ENCODE measurements at regions not wholly inside any gene's neighbourhood (a gene's known extent, or its start where the extent isn't known, plus 50 kb on each side); places are given as distances from the start of the nearest gene placed in this dataset.

DNA sequence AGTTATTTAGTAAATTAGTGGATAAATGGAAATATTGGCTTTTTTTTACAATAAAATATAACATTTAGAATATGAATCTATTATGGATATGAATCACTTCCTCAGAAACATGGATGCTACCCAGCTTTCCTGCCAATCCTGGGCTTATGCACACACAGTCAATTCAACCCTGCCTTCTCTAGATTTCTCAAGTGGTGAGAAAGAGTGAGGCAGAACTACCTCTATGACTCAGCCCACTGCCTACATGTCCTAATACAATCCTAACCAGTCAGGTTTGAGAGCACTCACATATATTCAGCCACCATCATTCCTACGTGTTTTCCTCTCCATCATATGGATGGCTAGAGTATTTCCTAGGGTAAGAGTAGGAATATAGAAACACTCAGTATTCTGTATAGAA is 91.1 kb upstream of the ANKRD50 start:
- POLR2A ChIA-PET = no interaction called here
- no peak overlapping the region for H3K4me2 ChIP-seq (ENCODE audit: insufficient read depth, low read length)
- dilution Hi-C loops (cut with MboI; ENCODE audit: extremely low pct_ligation_motif_present, low sequenced_read_pairs) (no loop called here), intact Hi-C loops (cut with micrococcal nuclease) (loop anchor here (10.0 kb wide), 1 partner anchor 431 kb away; no protein-coding TSS in a partner anchor)
- H3K9me3 ChIP-seq (replicated peaks; ENCODE audit: control insufficient read depth, insufficient read depth, low read length) = no peaks in the 10 kb centered on the region
- no peaks in the 10 kb centered on the region for H4K20me1 ChIP-seq (replicated peaks; ENCODE audit: control insufficient read depth, extremely low read depth, insufficient read depth, low read length)
- FAIRE-seq = peak; percentile 12
- H2AFZ ChIP-seq (ENCODE audit: low read depth, low read length) = no peak overlapping the region
- peak; percentile 59 for DNase-seq (ENCODE audit: low read depth, low spot score)
- H3K27me3 ChIP-seq (ENCODE audit: control insufficient read depth in 2 of 2, insufficient read depth in 2 of 2, low read length in 2 of 2) = no peaks in the 10 kb centered on the region
- no peaks in the 10 kb centered on the region for H3K36me3 ChIP-seq (ENCODE audit: control insufficient read depth in 2 of 2, extremely low read depth in 1 of 2, insufficient read depth in 2 of 2, low read length in 2 of 2)
- H3K27ac ChIP-seq (ENCODE audit: insufficient read depth, low read depth, low read length) = no peak overlapping the region
- H3K9ac ChIP-seq (replicated peaks; ENCODE audit: extremely low read depth, insufficient read depth, low read length) = no peak overlapping the region
- H3K79me2 ChIP-seq (ENCODE audit: control insufficient read depth, insufficient read depth, low read length) = no peaks in the 10 kb centered on the region
- no peaks in the 10 kb centered on the region for H3K9me1 ChIP-seq (replicated peaks; ENCODE audit: control insufficient read depth, extremely low read depth, insufficient read depth, low read length)
- H3K4me3 ChIP-seq (replicated peaks in 1 of 3; ENCODE audit: insufficient read depth in 1 of 3, low read depth in 1 of 3, low read length in 3 of 3) = no peak overlapping the region
- TF ChIP-seq POLR2A (IDR thresholded peaks at IDR 0.05; ENCODE audit: low read depth, low read length) (no peak), FOS (IDR thresholded peaks at IDR 0.05; ENCODE audit: borderline replicate concordance, insufficient read depth, low read length) (peak; percentile 83)
- CTCF ChIA-PET = interaction anchor here (0.8 kb wide), 1 partner anchor 11 kb away, joined by 4 read pairs; no protein-coding TSS in a partner anchor
- peaks cover 3% of the 10 kb centered on the region for H3K4me1 ChIP-seq (ENCODE audit: control insufficient read depth, extremely low read depth, insufficient read depth, low read length)
- no TSS peak for BruUV-seq (replicated peaks)

- Histone ChIP-seq H3K36me3 (ENCODE audit: control insufficient read depth in 2 of 2, extremely low read depth in 1 of 2, insufficient read depth in 2 of 2, low read length in 2 of 2) (no peaks in the 10 kb centered on the region), H3K79me2 (ENCODE audit: control insufficient read depth, insufficient read depth, low read length) (no peaks in the 10 kb centered on the region), H3K9ac (replicated peaks; ENCODE audit: extremely low read depth, insufficient read depth, low read length) (no peak overlapping the region), H3K4me3 (replicated peaks in 1 of 3; ENCODE audit: insufficient read depth in 1 of 3, low read depth in 1 of 3, low read length in 3 of 3) (no peak overlapping the region), H3K27me3 (ENCODE audit: control insufficient read depth in 2 of 2, insufficient read depth in 2 of 2, low read length in 2 of 2) (no peaks in the 10 kb centered on the region), H3K4me2 (ENCODE audit: insufficient read depth, low read length) (peak overlapping the region; percentile 4), H3K9me3 (replicated peaks; ENCODE audit: control insufficient read depth, insufficient read depth, low read length) (no peaks in the 10 kb centered on the region), H3K4me1 (ENCODE audit: control insufficient read depth, extremely low read depth, insufficient read depth, low read length) (peaks cover 3% of the 10 kb centered on the region), H3K9me1 (replicated peaks; ENCODE audit: control insufficient read depth, extremely low read depth, insufficient read depth, low read length) (no peaks in the 10 kb centered on the region), H3K27ac (ENCODE audit: insufficient read depth, low read depth, low read length) (no peak overlapping the region), H4K20me1 (replicated peaks; ENCODE audit: control insufficient read depth, extremely low read depth, insufficient read depth, low read length) (no peaks in the 10 kb centered on the region), H2AFZ (ENCODE audit: low read depth, low read length) (peak overlapping the region; percentile 2)
- FAIRE-seq = no peak
- ChIA-PET POLR2A (no interaction called here), CTCF (interaction anchor here (0.7 kb wide), 1 partner anchor 23 kb away, joined by 3 read pairs; no protein-coding TSS in a partner anchor)
- dilution Hi-C loops (cut with MboI; ENCODE audit: extremely low pct_ligation_motif_present, low sequenced_read_pairs) = no loop called here
- peak; percentile 11 for DNase-seq (ENCODE audit: low read depth, low spot score)
- intact Hi-C loops (cut with micrococcal nuclease) = loop anchor here (10.0 kb wide), 1 partner anchor 432 kb away; no protein-coding TSS in a partner anchor
- BruUV-seq (replicated peaks) = no TSS peak
- TF ChIP-seq JUN (IDR thresholded peaks at IDR 0.05; ENCODE audit: borderline replicate concordance, insufficient read depth, insufficient read length, low read depth) (no peak), FOS (IDR thresholded peaks at IDR 0.05; ENCODE audit: borderline replicate concordance, insufficient read depth, low read length) (no peak)
Observed at GRCh38 chr4:124803026-124803425, 90.5 kb upstream of the ANKRD50 start.
